ENCODE measurements at regions not wholly inside any gene's neighbourhood (a gene's known extent, or its start where the extent isn't known, plus 50 kb on each side); places are given as distances from the start of the nearest gene placed in this dataset.

GRCh38 chr16:17520561-17520960, 49.8 kb upstream of the XYLT1 start:
- Histone ChIP-seq H3K9me3 (no peaks in the 10 kb centered on the region), H3K4me1 (no peaks in the 10 kb centered on the region), H3K27ac (no peak overlapping the region), H3K4me3 (no peak overlapping the region), H3K27me3 (peaks cover 0 to 19% of the 10 kb centered on the region in 2 donors), H3K36me3 (no peaks in the 10 kb centered on the region)
- intact Hi-C loops (cut with DNase I): no loop called here
- no peak for DNase-seq
- no peak for ATAC-seq
- TF ChIP-seq CTCF (IDR thresholded peaks at IDR 0.05): no peak

Measured in left lung (tissue), 4 donors.